IPS DF 19.7 (cell line): ENCODE measurements at regions not wholly inside any gene's neighbourhood (a gene's known extent, or its start where the extent isn't known, plus 50 kb on each side); places are given as distances from the start of the nearest gene placed in this dataset.

Experiments used
- DNase-seq: peaks from one replicate; pipeline ENCODE4 v3.0.0-alpha.2; 2013; ENCODE audit warnings: low read depth, low spot score

DNA sequence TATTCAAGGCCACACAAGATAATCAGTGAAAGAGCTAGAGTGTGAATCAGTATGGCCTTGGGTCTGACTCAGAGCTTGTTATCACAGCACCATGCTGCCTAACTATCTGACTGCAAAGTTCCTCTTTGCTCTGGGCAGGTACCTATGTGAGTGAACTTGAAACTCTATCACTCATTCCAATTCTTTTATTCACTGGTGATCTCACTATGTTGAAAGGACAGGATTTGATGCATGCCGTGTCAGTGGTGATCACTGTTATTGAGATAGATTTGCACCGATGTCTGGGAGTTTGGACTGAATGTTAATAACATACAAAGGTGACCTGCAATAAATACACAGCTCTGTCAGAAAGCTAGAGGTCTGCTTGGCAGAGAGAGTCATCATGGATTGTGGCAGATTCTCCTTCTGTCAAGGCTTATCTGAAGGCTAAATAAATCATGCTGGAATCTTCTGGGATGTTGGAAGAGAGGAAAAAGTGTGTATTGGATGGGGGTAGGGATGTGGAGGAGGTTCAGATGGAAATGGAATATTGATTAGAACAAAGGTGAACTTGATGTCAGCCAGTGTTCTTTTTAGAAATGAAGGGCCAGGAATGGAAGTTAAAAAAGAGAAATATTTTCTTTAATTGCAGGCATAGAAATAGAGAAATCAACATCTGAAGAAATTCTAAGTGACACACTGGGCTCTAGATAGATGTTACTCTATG is 91.8 kb upstream of the TNC start:
- DNase-seq: no peak

DNA sequence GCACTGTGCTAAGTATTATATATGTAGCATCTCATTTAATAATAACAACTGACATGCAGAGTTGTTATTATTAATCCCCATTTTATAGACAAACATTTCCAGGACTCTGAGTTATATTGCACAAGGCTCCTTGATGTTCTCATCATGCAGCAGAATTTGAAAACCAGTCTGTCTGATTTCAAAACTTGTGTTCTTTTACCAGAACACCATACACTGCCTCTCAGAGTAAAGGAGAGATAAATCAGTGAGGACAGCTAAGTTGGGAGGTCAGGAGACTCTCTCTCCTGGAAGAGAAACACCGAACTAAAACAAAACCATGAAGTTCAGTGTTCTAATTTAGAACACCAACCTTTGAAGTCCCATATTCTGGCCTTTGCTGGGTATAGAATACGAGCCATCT is 92.7 kb upstream of the TNC start:
- DNase-seq: no peak

DNA sequence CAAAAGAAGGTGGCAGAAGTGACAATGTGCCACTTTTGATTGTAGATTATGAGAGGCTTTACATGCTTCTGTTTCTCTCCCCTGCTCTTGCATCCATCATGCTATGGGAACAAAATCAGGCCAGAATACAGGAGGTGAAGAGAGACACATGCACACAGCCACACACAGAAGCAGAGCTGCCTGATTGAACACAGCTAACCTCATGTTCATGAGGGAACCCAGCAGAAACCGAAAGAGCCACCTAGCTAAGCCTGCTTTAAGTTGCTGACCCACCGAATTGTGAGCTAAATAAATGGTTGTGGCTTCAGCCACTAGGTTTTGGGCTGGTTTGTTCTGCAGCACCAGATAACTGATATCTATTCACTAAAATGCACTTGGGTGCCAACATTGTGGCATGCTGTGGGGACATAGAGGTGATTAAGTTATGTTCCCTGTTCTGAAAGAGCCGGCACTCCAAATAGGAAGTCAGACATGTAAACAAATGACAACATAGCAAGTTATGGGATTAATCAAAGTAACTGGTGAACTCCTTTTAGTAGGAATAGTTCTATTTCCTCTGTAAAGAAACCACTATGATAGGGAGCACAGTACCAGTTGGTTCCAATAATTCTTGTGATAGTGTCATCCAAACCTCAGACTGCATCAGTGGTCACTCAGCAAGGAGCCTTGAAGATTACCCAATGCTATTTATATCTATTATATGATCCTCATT is 93.6 kb upstream of the TNC start:
- no peak for DNase-seq

DNA sequence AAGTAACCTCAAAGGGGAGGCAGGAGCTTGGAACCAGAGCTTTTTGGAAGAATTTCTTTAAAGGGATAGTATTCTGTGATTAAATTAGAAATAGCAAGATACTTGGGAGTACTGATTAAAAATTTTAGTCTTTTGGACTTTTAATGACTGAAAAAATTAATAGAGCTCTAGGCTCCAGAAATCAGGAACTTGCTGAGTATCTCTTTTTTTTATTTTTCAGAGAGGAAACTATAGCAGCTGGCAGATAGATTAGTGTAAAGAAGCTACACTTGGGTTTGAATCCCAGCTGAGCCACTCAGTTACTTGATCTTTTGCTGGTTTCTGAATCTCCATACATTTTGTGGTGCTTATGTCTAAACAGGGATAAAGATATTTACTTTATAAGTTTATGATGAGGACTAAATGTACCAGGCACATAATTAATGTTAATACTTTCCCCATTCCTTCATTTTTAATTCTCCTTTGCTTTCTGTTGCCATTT is 94.2 kb upstream of the TNC start:
- no peak for DNase-seq

DNA sequence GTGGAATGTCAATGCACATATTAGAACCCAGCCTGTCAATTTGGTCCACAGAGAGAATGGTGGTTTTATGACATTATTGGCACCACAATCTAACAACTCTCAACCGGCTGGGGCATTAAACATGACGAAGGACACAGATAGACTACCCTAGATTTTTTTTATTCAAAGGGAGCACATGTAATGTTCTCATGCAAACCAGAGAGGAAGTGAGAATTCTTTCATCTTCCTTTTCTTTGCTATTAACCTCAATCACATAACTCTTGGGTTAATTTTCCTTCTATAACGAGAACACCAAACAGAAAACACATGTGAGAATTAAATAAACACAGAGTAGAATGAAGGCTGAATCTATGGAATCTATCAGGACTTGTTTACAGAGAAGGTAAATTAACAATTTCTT is 94.9 kb upstream of the TNC start:
- no peak for DNase-seq

DNA sequence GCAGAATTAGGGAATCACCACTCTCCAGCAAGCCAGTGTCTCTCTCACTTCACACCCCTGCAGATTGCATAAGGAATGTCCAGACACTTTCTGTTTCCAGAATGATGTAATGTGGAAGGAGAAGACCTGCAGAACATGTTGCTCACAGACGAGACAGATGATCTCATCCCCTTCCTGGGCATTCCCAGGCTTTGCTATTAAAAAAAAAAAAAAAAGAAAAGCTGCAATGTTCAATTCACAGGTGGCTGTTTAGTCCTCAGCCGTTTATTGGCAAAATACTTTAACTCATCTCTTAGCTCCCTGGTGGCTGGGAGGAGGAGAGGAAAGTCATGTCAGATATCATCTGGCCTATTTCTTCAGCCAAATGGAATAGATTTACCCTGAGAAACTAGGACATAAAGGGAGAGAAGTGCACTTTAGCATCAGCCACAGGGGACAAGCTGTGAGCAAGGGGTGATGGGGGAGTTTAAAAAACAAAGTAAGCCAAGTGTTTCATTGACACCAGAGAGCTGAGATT is 95.9 kb upstream of the TNC start:
- DNase-seq: no peak

DNA sequence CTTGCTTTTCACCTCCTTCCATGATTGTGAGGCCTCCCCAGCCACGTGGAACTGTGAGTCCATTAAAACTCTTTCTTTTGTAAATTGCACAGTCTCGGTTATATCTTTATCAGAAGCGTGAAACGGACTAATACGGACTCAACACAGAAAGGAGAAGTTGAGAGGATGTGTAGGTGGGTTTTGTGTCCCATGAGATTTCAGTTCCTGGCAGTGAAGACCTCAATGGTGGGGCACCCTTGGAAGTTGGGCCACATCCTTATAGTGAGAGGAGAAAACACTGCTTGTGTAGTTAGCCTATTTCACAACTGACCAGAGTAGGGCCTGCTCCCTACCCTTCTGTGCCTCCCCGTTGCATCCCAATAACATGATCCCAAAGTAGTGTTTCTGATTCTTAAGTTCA is 98.9 kb upstream of the TNC start:
- no peak for DNase-seq

DNA sequence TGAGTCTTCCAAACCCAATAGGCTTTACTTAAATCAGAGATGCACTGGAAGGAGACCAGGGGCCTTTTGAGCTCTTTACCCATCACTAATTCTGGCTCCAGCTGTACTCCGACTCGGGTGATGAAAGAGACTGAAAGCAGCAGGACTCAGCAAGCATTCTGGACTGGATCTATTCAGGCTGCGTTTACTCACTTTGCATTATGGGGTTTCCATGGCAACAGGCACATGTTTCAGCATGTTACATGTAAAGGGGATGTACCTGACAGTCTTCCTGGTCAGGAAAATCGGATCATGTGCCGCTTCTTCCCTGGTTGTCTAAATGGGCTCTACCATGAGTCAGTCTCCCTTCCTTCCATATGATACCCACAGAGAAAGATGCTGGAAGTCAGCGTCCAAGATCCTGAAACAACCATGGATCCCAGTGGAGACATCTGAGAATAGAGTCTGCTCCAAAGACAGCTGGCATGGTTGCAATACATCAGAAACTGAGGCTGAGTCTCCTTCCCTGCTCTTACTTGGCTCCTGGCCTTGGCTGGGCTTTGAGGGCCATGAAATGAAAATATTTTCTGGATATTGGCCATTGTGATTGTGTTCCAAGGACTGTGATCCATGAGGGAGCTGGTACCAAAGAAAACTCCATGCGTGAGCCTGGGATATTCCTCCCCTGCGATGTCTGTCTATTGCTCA is 102.5 kb upstream of the TNC start:
- DNase-seq: no peak

DNA sequence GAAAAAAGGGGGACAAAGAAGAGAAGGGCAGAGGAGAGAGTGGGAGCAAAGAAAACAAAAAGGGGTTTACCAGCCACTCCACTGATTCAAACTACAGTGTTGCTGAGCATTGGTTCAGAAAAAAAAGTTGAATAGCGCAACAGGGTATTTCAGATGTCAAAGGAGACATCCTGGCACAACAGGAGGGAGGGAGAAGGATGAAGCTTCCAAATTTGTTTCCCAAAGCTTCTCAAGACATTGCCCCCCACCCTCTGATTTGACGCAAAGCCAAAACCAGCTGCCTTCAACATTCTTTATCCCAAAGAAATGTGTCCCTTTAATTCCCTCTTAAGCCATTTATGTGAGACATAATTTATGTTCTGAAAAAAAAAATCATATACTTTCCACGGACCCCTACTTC is 105.5 kb upstream of the TNC start:
- no peak for DNase-seq

DNA sequence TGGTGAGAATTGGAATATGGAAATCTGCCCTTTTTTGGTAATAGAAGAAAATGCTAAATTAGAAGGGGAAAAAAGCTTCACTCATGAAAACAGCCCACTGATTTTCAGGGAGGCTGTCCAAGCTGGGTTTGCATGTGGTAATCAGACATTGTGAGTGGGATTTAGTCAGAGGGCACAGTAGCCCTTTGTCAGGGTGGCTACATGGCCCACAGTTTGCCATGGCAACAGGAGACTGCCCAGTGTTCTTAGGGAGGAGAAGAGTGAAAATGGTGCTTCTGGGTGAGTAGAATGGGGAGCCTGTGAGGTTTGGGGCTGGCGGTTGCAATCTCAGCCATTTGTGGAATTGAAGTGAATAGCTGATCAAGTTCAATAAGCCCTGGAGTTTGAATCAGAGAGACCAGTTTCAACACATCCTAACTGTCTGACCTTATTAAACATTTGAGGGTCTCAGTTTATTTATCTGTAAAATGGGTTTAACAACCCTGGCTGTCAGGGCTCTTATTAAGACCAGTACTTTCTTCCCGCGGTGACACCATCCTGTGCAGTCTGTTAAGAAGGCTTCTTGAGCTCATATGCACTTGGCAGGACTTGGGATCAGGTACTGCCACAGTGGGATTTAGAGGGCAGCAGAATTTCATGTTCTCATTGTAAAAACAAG is 107.6 kb upstream of the TNC start:
- no peak for DNase-seq

DNA sequence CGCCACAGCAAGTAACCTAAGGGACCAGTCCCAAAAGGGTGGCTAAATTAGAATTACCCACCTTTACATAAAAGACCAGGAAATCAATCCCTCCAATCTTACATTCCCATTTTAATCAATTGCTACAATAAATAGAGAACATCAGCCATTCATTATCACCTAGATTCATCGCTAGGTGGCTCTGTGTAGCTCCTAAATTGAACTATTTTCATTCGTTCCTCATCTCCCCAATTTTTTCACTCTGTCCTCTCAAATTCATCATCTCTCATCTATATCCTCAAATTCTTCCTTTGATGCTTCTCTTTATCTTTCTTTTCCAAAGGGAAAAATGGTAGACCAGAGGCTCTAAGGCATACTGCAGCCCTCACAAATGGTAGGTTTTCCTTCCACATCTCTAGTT is 108.2 kb upstream of the TNC start:
- DNase-seq: no peak

DNA sequence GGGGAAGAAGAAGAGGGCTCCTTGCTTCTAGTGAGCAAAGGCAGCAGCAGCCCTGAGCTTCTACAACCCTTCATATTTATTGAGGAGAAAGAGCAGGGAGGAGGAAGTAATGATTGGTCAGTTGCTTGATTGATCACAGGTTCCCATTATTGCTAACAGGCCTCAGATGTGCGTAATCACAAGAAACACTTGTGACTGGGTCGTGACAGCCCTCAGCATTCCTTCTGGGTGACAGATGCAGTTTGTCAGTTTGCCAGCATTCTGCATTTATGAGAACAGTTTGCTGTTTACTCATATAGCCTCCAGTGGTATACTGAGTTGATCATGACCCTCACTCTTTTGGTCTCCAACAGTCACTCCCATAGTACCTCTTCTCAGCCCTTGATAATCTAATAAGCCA is 111.5 kb upstream of the TNC start:
- no peak for DNase-seq

DNA sequence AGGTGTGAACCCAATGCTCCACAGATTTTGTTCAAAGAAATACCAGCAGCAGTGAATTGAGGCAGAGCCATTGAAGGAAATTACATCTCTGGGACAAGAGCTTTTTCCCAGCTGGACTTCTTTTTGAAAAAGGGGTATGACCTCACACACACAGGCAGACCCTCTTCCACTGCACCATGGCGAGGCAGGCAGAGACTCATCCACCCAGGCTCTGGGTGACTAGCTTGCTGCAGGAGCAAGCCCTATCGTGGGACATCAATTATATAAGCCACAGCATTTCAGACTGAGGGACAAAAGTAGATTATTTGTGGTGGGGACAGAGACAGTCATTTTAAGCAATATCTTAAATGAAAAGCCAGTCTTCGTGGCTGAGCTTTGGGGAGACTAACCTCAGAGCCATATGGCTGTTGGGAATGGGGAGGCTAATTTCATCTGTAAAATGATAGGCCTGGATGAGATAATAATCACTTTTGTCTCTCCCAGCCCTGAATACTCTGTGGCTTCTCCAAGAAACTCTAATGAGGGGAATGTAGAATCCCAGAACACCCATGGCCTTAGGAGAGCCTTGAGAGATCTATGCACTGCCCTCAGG is 113.1 kb upstream of the TNC start:
- DNase-seq: no peak

DNA sequence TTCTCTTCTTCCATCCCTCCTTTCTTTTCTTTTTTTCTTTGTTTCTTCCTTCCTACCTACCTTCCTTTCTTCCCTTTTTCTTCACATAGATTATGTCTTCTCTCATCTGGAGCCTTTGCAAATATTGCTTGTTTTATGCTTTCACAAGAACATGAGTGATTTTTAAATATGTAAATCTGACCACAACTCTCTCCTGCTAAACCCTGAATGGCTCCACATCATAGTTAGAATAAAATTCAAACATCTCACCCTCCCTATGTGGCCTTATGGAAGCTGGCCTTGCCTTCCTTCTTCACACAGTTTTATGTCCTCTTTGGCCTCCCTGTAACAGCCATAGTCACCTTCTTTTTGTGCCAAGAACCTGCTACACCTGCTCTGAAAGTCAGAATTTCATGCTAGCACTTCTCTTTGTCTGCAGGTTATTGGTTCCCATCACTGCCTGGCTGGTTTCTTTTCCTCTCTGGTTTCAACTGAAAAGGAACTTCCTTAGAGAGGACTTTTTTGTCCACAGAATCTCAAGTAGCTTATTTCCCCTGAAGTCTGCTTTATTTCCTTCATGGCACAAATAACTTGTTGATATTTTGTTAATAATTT is 114.3 kb upstream of the TNC start:
- DNase-seq: no peak

DNA sequence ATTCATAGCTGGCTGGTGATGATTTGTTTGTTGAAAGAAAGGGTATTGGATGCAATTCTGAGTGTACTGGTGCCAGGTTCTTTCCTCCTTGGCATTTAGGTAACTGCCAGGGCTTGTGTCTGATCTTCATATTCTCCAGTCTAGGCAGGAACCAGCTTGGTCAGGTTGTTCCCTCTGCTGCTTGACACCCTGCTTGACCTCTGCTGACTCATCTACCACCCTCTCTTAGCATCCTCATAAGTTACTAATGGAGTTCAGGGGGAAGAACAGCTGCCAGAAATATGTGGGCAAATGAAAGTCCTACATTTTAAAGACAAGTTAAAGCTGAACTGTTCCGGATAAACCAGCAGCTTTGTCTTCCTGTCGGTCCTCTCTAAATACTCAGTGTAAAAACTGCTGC is 116.1 kb upstream of the TNC start:
- DNase-seq: no peak

DNA sequence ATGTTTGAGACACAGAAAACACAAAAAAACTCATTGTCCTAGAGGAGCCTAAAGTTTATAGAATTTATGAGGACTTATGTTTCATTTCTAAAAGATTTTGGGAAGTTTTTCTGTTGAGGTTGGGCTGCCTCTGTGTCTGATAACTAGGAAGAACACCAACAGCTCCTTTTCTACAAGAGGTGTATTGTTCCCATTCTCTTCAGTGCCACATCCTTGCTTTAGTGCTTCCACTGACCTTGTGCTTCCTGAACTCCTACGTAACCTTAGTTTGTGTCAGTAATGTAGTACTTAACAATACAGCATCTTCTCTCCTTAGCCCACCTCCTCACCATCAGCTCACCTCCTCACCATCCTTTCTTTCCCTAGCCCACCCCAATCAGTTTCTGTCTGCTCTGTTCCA is 117.3 kb upstream of the TNC start:
- DNase-seq: no peak

DNA sequence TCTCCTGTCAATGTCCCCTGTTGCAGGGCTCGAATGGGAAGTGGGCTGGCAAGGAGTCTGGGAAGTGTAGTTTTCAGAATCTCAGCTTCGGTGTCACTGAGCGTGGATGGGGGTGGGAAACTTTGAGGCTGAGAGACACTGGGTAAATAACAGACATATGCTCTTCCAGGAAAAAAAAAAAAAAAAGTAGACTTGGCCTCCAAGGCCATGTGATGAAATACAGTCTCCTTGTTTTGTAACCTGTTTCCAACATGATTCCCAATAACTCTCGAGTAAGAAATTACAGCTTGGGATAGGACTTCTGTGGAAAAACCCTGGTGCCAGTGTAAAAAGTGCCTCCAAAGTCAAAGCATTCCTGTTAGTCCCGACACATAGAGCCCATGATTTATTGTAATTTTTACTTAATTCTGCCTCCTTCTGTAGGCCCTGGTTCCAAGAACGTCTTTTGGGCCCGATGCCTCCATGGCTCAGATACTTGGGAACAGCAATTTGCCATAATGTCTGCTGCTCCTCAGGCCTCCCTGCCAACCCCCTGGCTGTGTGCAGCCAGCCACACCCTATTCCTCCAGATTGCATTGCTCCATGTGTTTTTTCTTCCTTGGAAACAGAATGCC is 119.5 kb upstream of the TNC start:
- DNase-seq: no peak

DNA sequence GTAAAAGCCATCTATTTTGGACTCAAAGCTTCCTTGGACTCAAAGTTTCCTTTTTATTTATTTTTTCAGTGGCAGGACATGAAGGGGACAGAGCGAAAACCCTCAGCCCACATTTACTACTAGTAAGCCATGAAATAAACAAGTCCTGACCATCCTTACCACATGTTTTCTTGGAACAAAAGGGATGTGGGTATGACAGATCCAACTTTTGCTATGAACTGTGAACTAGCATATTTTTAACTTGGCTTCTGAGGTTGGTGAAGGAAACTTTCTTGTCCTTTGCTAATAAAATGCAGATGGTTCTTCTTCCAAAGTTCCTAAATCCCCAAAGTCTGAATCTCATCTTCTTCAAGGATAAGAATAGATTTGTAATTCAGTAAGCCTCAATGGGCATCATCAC is 122.7 kb upstream of the TNC start:
- DNase-seq: no peak

DNA sequence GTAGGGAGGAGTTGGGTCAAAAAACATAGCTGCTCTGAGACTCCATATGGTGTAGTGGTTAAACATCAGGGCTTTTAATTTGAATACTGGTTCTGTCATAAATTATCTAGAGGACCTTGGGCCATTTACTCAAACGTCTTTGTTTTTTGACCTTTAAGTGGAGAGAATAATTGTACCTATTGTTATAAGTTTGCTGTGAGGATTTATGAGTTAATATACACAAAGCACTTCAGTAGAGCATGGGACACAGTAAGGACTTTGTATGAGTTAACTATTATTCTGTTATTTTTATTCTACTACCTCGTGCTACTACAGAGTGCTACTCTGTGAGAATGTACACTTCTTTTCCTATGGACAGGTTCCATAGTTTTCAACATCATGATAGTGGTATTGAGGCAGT is 123.7 kb upstream of the TNC start:
- DNase-seq: no peak

DNA sequence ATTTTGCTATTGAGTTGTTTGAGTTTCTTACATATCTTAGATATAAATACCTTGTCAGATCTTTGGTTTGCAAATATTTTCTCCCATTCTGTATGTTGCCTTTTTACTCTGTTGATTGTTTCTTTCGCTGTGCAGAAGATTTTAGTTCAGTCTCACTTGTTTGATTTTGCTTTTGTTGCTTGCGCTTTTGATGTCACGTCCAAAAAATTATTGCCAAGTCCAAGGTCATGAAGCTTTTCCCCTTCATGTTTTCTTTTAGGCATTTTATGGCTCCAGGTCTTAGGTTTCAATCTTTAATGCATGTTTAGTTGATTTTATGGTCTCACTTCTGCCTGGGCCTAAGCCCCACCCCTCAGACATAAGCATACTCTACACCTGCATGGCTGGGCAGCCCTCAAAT is 131.5 kb upstream of the TNC start:
- DNase-seq: no peak

DNA sequence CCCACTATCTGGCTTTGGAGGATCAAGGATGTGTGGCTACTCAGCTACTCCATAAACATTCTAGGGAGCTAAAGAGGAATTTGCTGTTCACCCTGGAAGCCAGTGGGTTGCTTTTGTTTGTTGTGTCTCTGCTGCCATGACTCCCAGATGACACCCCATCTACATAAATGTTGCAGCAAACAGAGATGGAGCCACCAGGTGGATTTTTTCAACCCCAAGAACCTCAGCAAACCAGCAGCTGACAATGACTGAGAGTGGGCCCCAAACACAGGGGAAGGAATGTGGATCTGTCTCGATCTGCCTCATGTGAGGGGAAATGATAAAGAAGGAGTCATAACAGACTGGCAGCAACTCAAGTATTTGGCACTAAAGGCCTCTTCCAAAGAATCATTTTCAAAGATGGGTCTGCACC is 132.7 kb upstream of the TNC start:
- DNase-seq: peak; percentile 17
